GM12864 (cell line): ENCODE measurements at regions not wholly inside any gene's neighbourhood (a gene's known extent, or its start where the extent isn't known, plus 50 kb on each side); places are given as distances from the start of the nearest gene placed in this dataset.

Experiments used
- DNase-seq: peaks from one replicate; pipeline ENCODE4 v3.0.0-alpha.2; 2011; ENCODE audit warnings: low read depth
- H3K4me3 ChIP-seq: 2 replicates; pipeline ENCODE4 v1.5.1; 2011; ENCODE audit warnings: mild to moderate bottlenecking, low read depth, low read length, control low read depth
- CTCF ChIP-seq: IDR thresholded peaks from 2 replicates; pipeline ENCODE4 v1.5.1; 2011; ENCODE audit warnings: low read depth, mild to moderate bottlenecking, moderate library complexity, low read length, control low read depth, inconsistent platforms; ENCODE audit errors: missing control alignments

GRCh38 chr20:50297498-50298376 lies 107.1 kb downstream of the CEBPB start:
- DNase-seq, result no peak
- no peak overlapping the region for H3K4me3 ChIP-seq
- no peak for TF ChIP-seq CTCF

GRCh38 chr20:50298554-50299324 lies 108.1 kb downstream of the CEBPB start:
- no peak overlapping the region for H3K4me3 ChIP-seq
- TF ChIP-seq CTCF, result no peak
- DNase-seq, result no peak

DNA sequence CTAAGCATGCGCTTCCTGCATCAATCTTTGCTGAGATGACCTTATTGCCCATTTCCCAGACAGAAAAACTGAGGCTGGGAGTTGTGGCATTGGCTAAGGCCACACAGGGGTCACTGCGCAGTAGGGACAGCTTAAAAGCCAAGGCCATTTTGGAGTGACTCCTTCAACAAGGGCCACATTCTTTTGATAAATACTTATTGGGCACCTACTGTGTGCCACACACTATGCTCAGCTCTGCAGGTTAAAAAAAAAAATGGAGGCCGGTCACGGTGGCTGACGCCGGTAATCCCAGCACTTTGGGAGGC lies 108.6 kb downstream of the CEBPB start:
- no peak for DNase-seq
- H3K4me3 ChIP-seq, result no peak overlapping the region

DNA sequence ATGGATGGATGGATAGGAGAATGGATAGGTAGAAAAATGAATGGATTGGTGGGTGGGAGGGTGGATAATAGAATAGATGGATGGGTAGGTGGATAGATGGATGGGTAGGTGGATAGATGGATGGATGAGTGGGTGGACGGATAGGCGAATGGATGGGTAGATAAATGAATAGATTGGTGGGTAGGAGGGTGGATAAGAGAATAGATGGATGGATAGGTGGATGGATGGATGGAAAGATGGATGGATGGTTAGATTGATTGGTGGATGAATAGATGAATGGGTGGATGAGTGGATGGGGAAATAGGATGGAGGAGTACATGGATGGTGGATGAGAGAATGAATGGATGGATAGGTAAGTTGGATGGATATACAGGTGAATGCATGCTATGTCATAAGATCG lies 110.5 kb downstream of the CEBPB start:
- DNase-seq, result no peak
- no peak overlapping the region for H3K4me3 ChIP-seq
- no peak for TF ChIP-seq CTCF

More for the DNA sequence above, 108.6 kb downstream of the CEBPB start:
- TF ChIP-seq CTCF, result no peak

DNA sequence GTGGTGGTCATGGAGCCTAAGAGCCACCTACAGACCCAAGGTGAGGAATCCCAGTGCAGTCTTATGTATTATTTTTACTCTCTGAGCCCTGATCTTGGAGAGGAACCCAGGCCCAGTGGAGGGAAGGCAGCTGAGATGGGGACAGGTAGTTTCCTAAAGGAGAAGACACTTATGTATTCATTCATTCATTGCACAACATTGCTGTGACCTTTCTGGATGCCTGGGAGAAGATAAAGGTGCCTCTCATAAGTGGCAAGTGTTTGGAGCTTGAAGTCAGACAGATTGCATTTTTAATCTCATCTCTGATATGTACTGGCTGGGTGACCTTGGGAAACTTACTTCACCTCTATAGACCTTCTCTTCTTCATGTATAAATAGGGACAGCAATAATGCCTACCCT lies 111.1 kb downstream of the CEBPB start:
- DNase-seq, result no peak
- H3K4me3 ChIP-seq, result no peak overlapping the region
- TF ChIP-seq CTCF, result no peak

GRCh38 chr20:50302341-50303057 lies 111.9 kb downstream of the CEBPB start:
- no peak for TF ChIP-seq CTCF
- no peak for DNase-seq

More at GRCh38 chr20:50302341-50303057, 111.9 kb downstream of the CEBPB start:
- H3K4me3 ChIP-seq, result no peak overlapping the region
